HCT116 (cell line): ENCODE measurements at regions not wholly inside any gene's neighbourhood (a gene's known extent, or its start where the extent isn't known, plus 50 kb on each side); places are given as distances from the start of the nearest gene placed in this dataset.

Experiments used
- ATAC-seq: fragments of 200-7000 bp; cut with Tn5 transposase; 2 replicates; pipeline ENCODE4 v1.9.1; 2020; ENCODE audit warnings: mild to moderate bottlenecking, moderate library complexity
- BruUV-seq: library from RNA; stranded (reverse); fragments of 400-500 nt; replicated peaks from 2 replicates; lab custom pipeline; 2021; lab: Mats Ljungman, UMichigan
- CTCF ChIA-PET: fragments of 300-600 bp; sonication (Branson Sonifier 250); formaldehyde crosslinking; loops from one replicate; lab custom pipeline; 2021; ENCODE audit warnings: antibody characterized with exemption; lab: Charles Lee
- POLR2A ChIA-PET: fragments of 300-600, 350-600 bp; sonication (Branson Sonifier 250); formaldehyde crosslinking; loops from one replicate; lab custom pipeline; 2021; ENCODE audit warnings: antibody characterized with exemption; lab: Charles Lee
- RAD21 ChIA-PET, 2 experiments: fragments of 300-600 bp; sonication (Branson Sonifier 250); formaldehyde crosslinking; loops; one replicate each; lab custom pipeline; 2023; ENCODE audit warnings: low total read pairs in 2 of 2; ENCODE audit not compliant: uncharacterized antibody in 2 of 2, unreplicated experiment in 2 of 2, low non-redundant PET in 1 of 2; lab: Charles Lee
- DNase-seq: peaks from one replicate; pipeline ENCODE4 v3.0.0-alpha.2; 2010; ENCODE audit warnings: low read depth, low spot score
- H2AFZ ChIP-seq: fragments of 200-600 bp; shearing (Covaris generic), sonication (generic); 2 replicates; pipeline ENCODE4 v1.6.1; 2017; ENCODE audit warnings: low read depth, mixed run types, mixed read lengths, antibody characterized with exemption, low read length; ENCODE audit not compliant: poor library complexity, severe bottlenecking
- H3K27ac ChIP-seq: 2 replicates; pipeline ENCODE4 v1.5.1; 2012; ENCODE audit warnings: low read depth, low read length
- H3K27me3 ChIP-seq: fragments of 200-600 bp; sonication (generic); 2 replicates; pipeline ENCODE4 v1.6.1; 2016; ENCODE audit warnings: mixed run types, low read length, mixed read lengths; ENCODE audit not compliant: insufficient read depth
- H3K36me3 ChIP-seq, 2 experiments: fragments of 200-500 bp in 1 of 2; fragments of 200-600 bp in 1 of 2; sonication (Bioruptor generic) in 1 of 2; sonication (generic) in 1 of 2; 2 replicates each; pipeline versions ENCODE4 v1.5.1 to v1.6.1; 2014 to 2016; ENCODE audit warnings: low read length in 2 of 2, inconsistent platforms in 1 of 2, mixed read lengths in 1 of 2, mixed run types in 1 of 2; ENCODE audit not compliant: insufficient read depth in 2 of 2, control insufficient read depth in 1 of 2
- H3K4me1 ChIP-seq, 2 experiments: fragments of 200-600 bp in 1 of 2; sonication (generic) in 1 of 2; 2 replicates each; pipeline versions ENCODE4 v1.5.1 to v1.6.1; 2012 to 2017; ENCODE audit warnings: low read length in 2 of 2, inconsistent platforms in 1 of 2, mild to moderate bottlenecking in 1 of 2, mixed read lengths in 1 of 2, mixed run types in 1 of 2, moderate library complexity in 1 of 2; ENCODE audit not compliant: insufficient read depth in 2 of 2, control insufficient read depth in 1 of 2
- H3K4me2 ChIP-seq: fragments of 200-600 bp; sonication (generic); 2 replicates; pipeline ENCODE4 v1.6.1; 2017; ENCODE audit warnings: mixed run types, low read length, mixed read lengths
- H3K4me3 ChIP-seq, 2 experiments: fragments of 200-600 bp in 1 of 2; sonication (generic) in 1 of 2; replicated peaks in 1 of 2; 2 replicates each; pipeline ENCODE4 v1.5.1; 2011 to 2016; ENCODE audit warnings: low read length in 2 of 2, control low read depth in 1 of 2, low read depth in 1 of 2, mild to moderate bottlenecking in 1 of 2, mixed read lengths in 1 of 2, mixed run types in 1 of 2
- H3K79me2 ChIP-seq: fragments of 200-600 bp; sonication (generic); 2 replicates; pipeline ENCODE4 v1.6.1; 2017; ENCODE audit warnings: mild to moderate bottlenecking, mixed run types, low read length, moderate library complexity, mixed read lengths; ENCODE audit not compliant: insufficient read depth
- H3K9ac ChIP-seq: fragments of 200-600 bp; sonication (generic); 2 replicates; pipeline ENCODE4 v1.6.1; 2016; ENCODE audit warnings: low read length, mixed read lengths
- H3K9me2 ChIP-seq: fragments of 200-600 bp; sonication (generic), shearing (Covaris generic); 2 replicates; pipeline ENCODE4 v1.6.1; 2017; ENCODE audit warnings: mixed run types, mild to moderate bottlenecking, moderate library complexity; ENCODE audit not compliant: insufficient read depth
- H3K9me3 ChIP-seq, 2 experiments: fragments of 200-500 bp in 1 of 2; fragments of 200-600 bp in 1 of 2; sonication (Bioruptor generic) in 1 of 2; sonication (generic) in 1 of 2; 2 replicates each; pipeline ENCODE4 v1.6.1; 2014 to 2017; ENCODE audit warnings: low read length in 2 of 2, mixed read lengths in 2 of 2, inconsistent platforms in 1 of 2, low read depth in 1 of 2, mild to moderate bottlenecking in 1 of 2, mixed run types in 1 of 2, moderate library complexity in 1 of 2; ENCODE audit not compliant: control insufficient read depth in 1 of 2, insufficient read depth in 1 of 2
- H4K20me1 ChIP-seq: fragments of 200-600 bp; sonication (generic), shearing (Covaris generic); 2 replicates; pipeline ENCODE4 v1.6.1; 2017; ENCODE audit warnings: mixed run types, mild to moderate bottlenecking, moderate library complexity; ENCODE audit not compliant: insufficient read depth
- ATF3 ChIP-seq: IDR thresholded peaks from 2 replicates; pipeline ENCODE4 v1.6.1; 2012
- CBX3 ChIP-seq: IDR thresholded peaks from 2 replicates; pipeline ENCODE4 v1.6.1; 2012; ENCODE audit warnings: low read depth
- CEBPB ChIP-seq: IDR thresholded peaks from 2 replicates; pipeline ENCODE4 v1.6.1; 2012; ENCODE audit warnings: low read depth
- ELF1 ChIP-seq: IDR thresholded peaks from 2 replicates; pipeline ENCODE4 v1.6.1; 2012; ENCODE audit warnings: low read depth, borderline replicate concordance
- EZH2 ChIP-seq: fragments of 200-600 bp; sonication (generic); IDR thresholded peaks from 2 replicates; pipeline ENCODE4 v1.6.1; 2017; ENCODE audit warnings: antibody characterized with exemption, mixed run types
- EZH2phosphoT487 ChIP-seq: fragments of 200-600 bp; IDR thresholded peaks from 2 replicates; pipeline ENCODE4 v1.6.1; 2018; ENCODE audit warnings: antibody characterized with exemption, borderline replicate concordance
- FOSL1 ChIP-seq: IDR thresholded peaks from 2 replicates; pipeline ENCODE4 v1.6.1; 2012; ENCODE audit warnings: low read depth
- POLR2A ChIP-seq: IDR thresholded peaks from 2 replicates; pipeline ENCODE4 v1.7.0; 2011; ENCODE audit warnings: borderline replicate concordance; ENCODE audit not compliant: insufficient read depth, insufficient read length; ENCODE audit errors: extremely low read depth
- POLR2AphosphoS5 ChIP-seq: IDR thresholded peaks from 2 replicates; pipeline ENCODE4 v1.6.1; 2011; ENCODE audit warnings: mild to moderate bottlenecking, low read depth, low read length, moderate library complexity
- SIN3A ChIP-seq: IDR thresholded peaks from 2 replicates; pipeline ENCODE4 v1.6.1; 2012; ENCODE audit warnings: low read depth
- SP1 ChIP-seq: IDR thresholded peaks from 2 replicates; pipeline ENCODE4 v1.6.1; 2012; ENCODE audit warnings: low read depth
- TCF7L2 ChIP-seq: IDR thresholded peaks from 2 replicates; pipeline ENCODE4 v1.7.0; 2011; ENCODE audit warnings: borderline replicate concordance, inconsistent platforms; ENCODE audit not compliant: insufficient read depth, insufficient read length; ENCODE audit errors: extremely low read depth
- YY1 ChIP-seq: IDR thresholded peaks from 2 replicates; pipeline ENCODE4 v1.6.1; 2011; ENCODE audit warnings: low read length, low read depth, moderate library complexity, mild to moderate bottlenecking; ENCODE audit not compliant: insufficient replicate concordance; ENCODE audit errors: extremely low read depth
- ZNF274 ChIP-seq: fragments of 200-500 bp; sonication (Bioruptor generic); IDR thresholded peaks from 2 replicates; pipeline ENCODE4 v1.6.1; 2014; ENCODE audit warnings: mild to moderate bottlenecking, low read depth, low read length, inconsistent platforms
- intact Hi-C: fragments of 100-400 bp; cut with micrococcal nuclease; formaldehyde crosslinking; loops from 2 replicates; pipeline ENCODE4 v1.10.0; 2022
- TF ChIP-seq, protein P1 (sequence below): IDR thresholded peaks from 2 replicates; pipeline ENCODE4 v1.6.1; 2011; ENCODE audit warnings: mild to moderate bottlenecking, low read length, moderate library complexity; ENCODE audit not compliant: insufficient replicate concordance; ENCODE audit errors: extremely low read depth
- TF ChIP-seq, protein P2 (sequence below), 3 experiments: fragments of 200-600 bp in 1 of 3; sonication (generic) in 1 of 3; IDR thresholded peaks in 2 of 3; conservative IDR thresholded peaks in 1 of 3; 2 replicates each; pipeline ENCODE4 v1.5.1; 2012 to 2017; ENCODE audit warnings: low read depth in 2 of 3, low read length in 2 of 3, antibody characterized with exemption in 1 of 3, borderline replicate concordance in 1 of 3, control low read depth in 1 of 3, mild to moderate bottlenecking in 1 of 3, mixed read lengths in 1 of 3, mixed run types in 1 of 3, moderate library complexity in 1 of 3; ENCODE audit not compliant: insufficient read depth in 1 of 3

- TF ChIP-seq, protein P1, sequence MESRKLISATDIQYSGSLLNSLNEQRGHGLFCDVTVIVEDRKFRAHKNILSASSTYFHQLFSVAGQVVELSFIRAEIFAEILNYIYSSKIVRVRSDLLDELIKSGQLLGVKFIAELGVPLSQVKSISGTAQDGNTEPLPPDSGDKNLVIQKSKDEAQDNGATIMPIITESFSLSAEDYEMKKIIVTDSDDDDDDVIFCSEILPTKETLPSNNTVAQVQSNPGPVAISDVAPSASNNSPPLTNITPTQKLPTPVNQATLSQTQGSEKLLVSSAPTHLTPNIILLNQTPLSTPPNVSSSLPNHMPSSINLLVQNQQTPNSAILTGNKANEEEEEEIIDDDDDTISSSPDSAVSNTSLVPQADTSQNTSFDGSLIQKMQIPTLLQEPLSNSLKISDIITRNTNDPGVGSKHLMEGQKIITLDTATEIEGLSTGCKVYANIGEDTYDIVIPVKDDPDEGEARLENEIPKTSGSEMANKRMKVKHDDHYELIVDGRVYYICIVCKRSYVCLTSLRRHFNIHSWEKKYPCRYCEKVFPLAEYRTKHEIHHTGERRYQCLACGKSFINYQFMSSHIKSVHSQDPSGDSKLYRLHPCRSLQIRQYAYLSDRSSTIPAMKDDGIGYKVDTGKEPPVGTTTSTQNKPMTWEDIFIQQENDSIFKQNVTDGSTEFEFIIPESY, result no peak
- TF ChIP-seq CBX3 (no peak), EZH2phosphoT487 (no peak), CEBPB (no peak), YY1 (no peak)
Measured at GRCh38 chr2:58805126-58805525, 564.0 kb upstream of the FANCL start (continued).

- CTCF ChIA-PET, result no interaction called here
- intact Hi-C loops, result no loop called here
Measured at GRCh38 chr2:58803192-58803591, 562.1 kb upstream of the FANCL start.

More at GRCh38 chr2:58803192-58803591, 562.1 kb upstream of the FANCL start:
- H3K79me2 ChIP-seq, result no peaks in the 10 kb centered on the region
- TF ChIP-seq, protein P2, sequence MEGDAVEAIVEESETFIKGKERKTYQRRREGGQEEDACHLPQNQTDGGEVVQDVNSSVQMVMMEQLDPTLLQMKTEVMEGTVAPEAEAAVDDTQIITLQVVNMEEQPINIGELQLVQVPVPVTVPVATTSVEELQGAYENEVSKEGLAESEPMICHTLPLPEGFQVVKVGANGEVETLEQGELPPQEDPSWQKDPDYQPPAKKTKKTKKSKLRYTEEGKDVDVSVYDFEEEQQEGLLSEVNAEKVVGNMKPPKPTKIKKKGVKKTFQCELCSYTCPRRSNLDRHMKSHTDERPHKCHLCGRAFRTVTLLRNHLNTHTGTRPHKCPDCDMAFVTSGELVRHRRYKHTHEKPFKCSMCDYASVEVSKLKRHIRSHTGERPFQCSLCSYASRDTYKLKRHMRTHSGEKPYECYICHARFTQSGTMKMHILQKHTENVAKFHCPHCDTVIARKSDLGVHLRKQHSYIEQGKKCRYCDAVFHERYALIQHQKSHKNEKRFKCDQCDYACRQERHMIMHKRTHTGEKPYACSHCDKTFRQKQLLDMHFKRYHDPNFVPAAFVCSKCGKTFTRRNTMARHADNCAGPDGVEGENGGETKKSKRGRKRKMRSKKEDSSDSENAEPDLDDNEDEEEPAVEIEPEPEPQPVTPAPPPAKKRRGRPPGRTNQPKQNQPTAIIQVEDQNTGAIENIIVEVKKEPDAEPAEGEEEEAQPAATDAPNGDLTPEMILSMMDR (IDR thresholded peaks at IDR 0.05 in 2 of 3, conservative IDR thresholded peaks at IDR 0.05 in 1 of 3; ENCODE audit: borderline replicate concordance in 1 of 3, insufficient read depth in 1 of 3, low read depth in 2 of 3, low read length in 2 of 3), result no peak
- no peak for TF ChIP-seq EZH2phosphoT487
- TF ChIP-seq SP1, result no peak
- TF ChIP-seq EZH2, result no peak
- no peak for TF ChIP-seq POLR2AphosphoS5
- no peak for TF ChIP-seq ZNF274
- TF ChIP-seq FOSL1, result no peak
- TF ChIP-seq, protein P1, result no peak
- TF ChIP-seq POLR2A, result no peak
- TF ChIP-seq ELF1, result no peak
- no peak for TF ChIP-seq TCF7L2
- no peak for TF ChIP-seq CBX3
- no peak for TF ChIP-seq SIN3A
- no peak for TF ChIP-seq ATF3
- H2AFZ ChIP-seq, result no peak overlapping the region
- H3K4me3 ChIP-seq, result no peak overlapping the region
- no peak for ATAC-seq
- RAD21 ChIA-PET, result no interaction called here
- no peak for DNase-seq
- no peak overlapping the region for H3K4me2 ChIP-seq
- no peak overlapping the region for H3K27ac ChIP-seq
- H3K27me3 ChIP-seq, result peaks cover 23% of the 10 kb centered on the region
- POLR2A ChIA-PET, result no interaction called here
- H3K4me1 ChIP-seq, result no peaks in the 10 kb centered on the region
- BruUV-seq, result no TSS peak
- H3K36me3 ChIP-seq, result no peaks in the 10 kb centered on the region
- H3K9ac ChIP-seq, result no peak overlapping the region
- no peaks in the 10 kb centered on the region for H3K9me3 ChIP-seq
- H4K20me1 ChIP-seq, result no peaks in the 10 kb centered on the region
- H3K9me2 ChIP-seq, result no peaks in the 10 kb centered on the region
